KMS-11 (cell line): ENCODE measurements at regions not wholly inside any gene's neighbourhood (a gene's known extent, or its start where the extent isn't known, plus 50 kb on each side); places are given as distances from the start of the nearest gene placed in this dataset.

Experiments
- H2AFZ ChIP-seq: fragments of 200-600 bp; sonication (generic); 2 replicates; pipeline ENCODE4 v1.6.1; 2016; ENCODE audit warnings: antibody characterized with exemption, mixed run types, low read depth
- H3K27ac ChIP-seq: fragments of 200-600 bp; sonication (generic); 2 replicates; pipeline ENCODE4 v1.6.1; 2016; ENCODE audit warnings: mild to moderate bottlenecking, mixed run types
- H3K27me3 ChIP-seq: fragments of 200-600 bp; sonication (generic); 2 replicates; pipeline ENCODE4 v1.6.1; 2017; ENCODE audit warnings: mild to moderate bottlenecking, low read depth, mixed run types, moderate library complexity; ENCODE audit not compliant: insufficient read depth
- H3K36me3 ChIP-seq: fragments of 200-600 bp; sonication (generic); 2 replicates; pipeline ENCODE4 v1.6.1; 2017; ENCODE audit warnings: mild to moderate bottlenecking, mixed run types; ENCODE audit not compliant: insufficient read depth
- H3K4me1 ChIP-seq: fragments of 200-600 bp; sonication (generic); 2 replicates; pipeline ENCODE4 v1.6.1; 2016; ENCODE audit warnings: mild to moderate bottlenecking, low read depth, mixed run types; ENCODE audit not compliant: poor library complexity, severe bottlenecking
- H3K4me2 ChIP-seq: fragments of 200-600 bp; sonication (generic); 2 replicates; pipeline ENCODE4 v1.7.0; 2016; ENCODE audit warnings: mild to moderate bottlenecking, mixed run types
- H3K4me3 ChIP-seq: fragments of 200-600 bp; sonication (generic); IDR thresholded peaks from 2 replicates; pipeline ENCODE4 v1.6.1; 2017; ENCODE audit warnings: low read depth, low read length, mixed read lengths; ENCODE audit not compliant: insufficient read depth
- H3K79me2 ChIP-seq: fragments of 200-600 bp; sonication (generic); 2 replicates; pipeline ENCODE4 v1.6.1; 2016; ENCODE audit warnings: low read depth, mixed run types; ENCODE audit not compliant: insufficient read depth
- H3K9ac ChIP-seq: fragments of 200-600 bp; sonication (generic); 2 replicates; pipeline ENCODE4 v1.6.1; 2016; ENCODE audit warnings: mild to moderate bottlenecking, mixed run types
- H4K20me1 ChIP-seq: fragments of 200-600 bp; sonication (generic); 2 replicates; pipeline ENCODE4 v1.6.1; 2016; ENCODE audit warnings: mild to moderate bottlenecking, mixed run types; ENCODE audit not compliant: insufficient read depth
- TF ChIP-seq, protein P1 (sequence below): fragments of 200-600 bp; sonication (generic); conservative IDR thresholded peaks from 2 replicates; pipeline ENCODE4 v1.6.1; 2017; ENCODE audit warnings: low read depth, mild to moderate bottlenecking, antibody characterized with exemption, low read length, moderate library complexity, mixed read lengths

DNA sequence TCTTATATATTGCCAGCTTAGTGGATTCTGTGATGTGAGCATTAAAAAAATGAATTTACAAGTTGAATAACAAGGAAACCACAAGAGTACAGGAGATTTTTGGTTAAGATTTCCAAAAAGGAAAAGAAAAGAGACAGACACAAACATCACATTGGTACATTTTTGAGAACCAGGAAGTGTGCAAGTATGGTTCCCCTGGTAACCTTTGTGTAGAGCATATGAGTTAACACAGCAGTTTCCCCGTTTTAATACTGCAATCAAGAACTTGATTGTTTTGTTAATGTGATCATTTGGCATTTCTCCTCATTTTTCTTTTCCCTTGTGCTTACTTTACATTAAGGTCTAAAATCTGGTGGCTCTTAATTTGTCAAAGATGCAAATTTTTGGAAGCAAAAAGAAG is 490.4 kb upstream of the ATP2B1 start:
- TF ChIP-seq, protein P1, sequence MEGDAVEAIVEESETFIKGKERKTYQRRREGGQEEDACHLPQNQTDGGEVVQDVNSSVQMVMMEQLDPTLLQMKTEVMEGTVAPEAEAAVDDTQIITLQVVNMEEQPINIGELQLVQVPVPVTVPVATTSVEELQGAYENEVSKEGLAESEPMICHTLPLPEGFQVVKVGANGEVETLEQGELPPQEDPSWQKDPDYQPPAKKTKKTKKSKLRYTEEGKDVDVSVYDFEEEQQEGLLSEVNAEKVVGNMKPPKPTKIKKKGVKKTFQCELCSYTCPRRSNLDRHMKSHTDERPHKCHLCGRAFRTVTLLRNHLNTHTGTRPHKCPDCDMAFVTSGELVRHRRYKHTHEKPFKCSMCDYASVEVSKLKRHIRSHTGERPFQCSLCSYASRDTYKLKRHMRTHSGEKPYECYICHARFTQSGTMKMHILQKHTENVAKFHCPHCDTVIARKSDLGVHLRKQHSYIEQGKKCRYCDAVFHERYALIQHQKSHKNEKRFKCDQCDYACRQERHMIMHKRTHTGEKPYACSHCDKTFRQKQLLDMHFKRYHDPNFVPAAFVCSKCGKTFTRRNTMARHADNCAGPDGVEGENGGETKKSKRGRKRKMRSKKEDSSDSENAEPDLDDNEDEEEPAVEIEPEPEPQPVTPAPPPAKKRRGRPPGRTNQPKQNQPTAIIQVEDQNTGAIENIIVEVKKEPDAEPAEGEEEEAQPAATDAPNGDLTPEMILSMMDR, result no peak
- H3K36me3 ChIP-seq, result no peaks in the 10 kb centered on the region

DNA sequence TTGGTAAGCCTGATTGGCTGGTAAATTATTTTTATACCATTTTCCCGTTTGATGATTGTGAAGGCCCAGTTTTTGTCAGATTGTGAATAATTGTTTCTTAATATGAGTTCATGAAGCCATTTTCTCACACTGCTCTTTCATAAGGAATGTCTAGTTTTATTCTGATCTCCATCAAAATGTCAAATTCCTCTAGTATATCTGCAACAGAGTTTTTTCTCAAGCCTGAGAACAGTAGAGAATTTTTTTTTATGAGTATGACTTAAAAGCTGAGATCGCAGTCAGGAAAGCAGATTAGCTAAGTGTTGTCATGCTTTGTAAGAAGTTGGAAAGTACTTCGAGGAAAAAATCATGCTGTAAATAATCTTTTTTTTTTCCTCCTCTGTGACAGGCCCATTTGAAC is 484.9 kb upstream of the ATP2B1 start:
- no peak overlapping the region for H3K9ac ChIP-seq

More for the DNA sequence above, 490.4 kb upstream of the ATP2B1 start:
- Histone ChIP-seq H3K27ac (no peak overlapping the region), H2AFZ (no peak overlapping the region), H3K27me3 (no peaks in the 10 kb centered on the region), H3K4me3 (no peak overlapping the region), H3K9ac (no peak overlapping the region), H3K79me2 (no peaks in the 10 kb centered on the region), H3K4me2 (no peak overlapping the region), H3K4me1 (no peaks in the 10 kb centered on the region), H4K20me1 (no peaks in the 10 kb centered on the region)

DNA sequence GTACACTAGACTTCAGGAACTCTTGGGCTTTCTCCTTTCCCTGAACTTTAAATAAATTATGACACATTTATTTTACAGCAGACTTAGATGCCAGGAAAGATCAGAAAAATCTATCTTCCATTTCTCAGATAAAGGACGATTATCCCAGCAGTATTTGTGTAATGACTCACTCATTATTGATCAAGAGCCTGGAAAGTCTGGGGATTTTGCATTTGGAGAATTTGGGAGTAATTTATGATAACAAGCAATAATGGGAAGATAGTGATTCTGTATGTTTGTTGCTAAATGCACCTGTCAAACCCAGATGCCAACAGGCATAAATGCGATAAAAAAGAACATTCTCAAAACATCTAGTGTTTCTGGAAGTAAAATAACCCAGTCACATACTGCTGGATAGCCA is 480.2 kb upstream of the ATP2B1 start:
- TF ChIP-seq, protein P1, result no peak

More for the DNA sequence above, 484.9 kb upstream of the ATP2B1 start:
- no peak overlapping the region for H3K4me3 ChIP-seq
- TF ChIP-seq, protein P1, result no peak
- no peak overlapping the region for H3K4me2 ChIP-seq
- H3K36me3 ChIP-seq, result no peaks in the 10 kb centered on the region
- H3K4me1 ChIP-seq, result no peaks in the 10 kb centered on the region
- H3K27me3 ChIP-seq, result no peaks in the 10 kb centered on the region
- H4K20me1 ChIP-seq, result no peaks in the 10 kb centered on the region
- no peak overlapping the region for H2AFZ ChIP-seq
- H3K27ac ChIP-seq, result no peak overlapping the region
- no peaks in the 10 kb centered on the region for H3K79me2 ChIP-seq

DNA sequence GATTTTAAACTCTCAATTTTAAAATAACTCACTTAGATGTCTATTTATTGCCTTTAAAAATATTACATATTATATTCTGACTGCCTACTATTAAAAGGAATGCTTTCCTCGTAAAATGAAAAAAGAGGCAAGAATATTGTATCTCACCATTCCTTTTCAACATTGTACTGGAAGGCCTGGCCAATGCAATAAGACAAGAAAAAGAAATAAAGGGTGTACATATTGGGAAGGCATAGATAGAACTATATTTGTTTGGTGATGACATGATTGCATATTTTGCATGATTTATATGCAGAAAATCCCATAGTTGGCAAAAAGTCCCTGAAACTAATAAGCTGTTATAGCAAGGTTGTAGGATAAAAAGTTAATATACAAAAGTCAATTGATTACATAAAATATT is 474.6 kb upstream of the ATP2B1 start:
- Histone ChIP-seq H3K79me2 (no peaks in the 10 kb centered on the region), H3K36me3 (no peaks in the 10 kb centered on the region; the same call in 1 of the 2 replicates), H3K27me3 (no peaks in the 10 kb centered on the region), H4K20me1 (no peaks in the 10 kb centered on the region), H3K4me1 (no peaks in the 10 kb centered on the region), H3K4me2 (no peak overlapping the region), H3K4me3 (no peak overlapping the region), H3K9ac (no peak overlapping the region), H2AFZ (no peak overlapping the region), H3K27ac (no peak overlapping the region)
- TF ChIP-seq, protein P1, result no peak

More for the DNA sequence above, 480.2 kb upstream of the ATP2B1 start:
- Histone ChIP-seq H3K4me1 (no peaks in the 10 kb centered on the region), H3K27me3 (no peaks in the 10 kb centered on the region), H4K20me1 (no peaks in the 10 kb centered on the region), H3K4me3 (no peak overlapping the region), H3K9ac (no peak overlapping the region), H2AFZ (no peak overlapping the region), H3K79me2 (no peaks in the 10 kb centered on the region), H3K36me3 (no peaks in the 10 kb centered on the region), H3K4me2 (no peak overlapping the region), H3K27ac (no peak overlapping the region)
